OCI-LY7 (cell line): ENCODE measurements at regions not wholly inside any gene's neighbourhood (a gene's known extent, or its start where the extent isn't known, plus 50 kb on each side); places are given as distances from the start of the nearest gene placed in this dataset.

ENCODE experiments used
- EZH2phosphoT487 ChIP-seq: fragments of 200-600 bp; sonication (generic); IDR thresholded peaks from 2 replicates; pipeline ENCODE4 v1.6.1; 2018; ENCODE audit warnings: low read depth, borderline replicate concordance, mild to moderate bottlenecking, mixed run types, antibody characterized with exemption, low read length, moderate library complexity, mixed read lengths
- TF ChIP-seq, protein P1 (sequence below): fragments of 200-600 bp; sonication (generic); conservative IDR thresholded peaks from 2 replicates; pipeline ENCODE4 v1.5.1; 2014; ENCODE audit warnings: mild to moderate bottlenecking, antibody characterized with exemption, low read length, moderate library complexity, mixed read lengths

DNA sequence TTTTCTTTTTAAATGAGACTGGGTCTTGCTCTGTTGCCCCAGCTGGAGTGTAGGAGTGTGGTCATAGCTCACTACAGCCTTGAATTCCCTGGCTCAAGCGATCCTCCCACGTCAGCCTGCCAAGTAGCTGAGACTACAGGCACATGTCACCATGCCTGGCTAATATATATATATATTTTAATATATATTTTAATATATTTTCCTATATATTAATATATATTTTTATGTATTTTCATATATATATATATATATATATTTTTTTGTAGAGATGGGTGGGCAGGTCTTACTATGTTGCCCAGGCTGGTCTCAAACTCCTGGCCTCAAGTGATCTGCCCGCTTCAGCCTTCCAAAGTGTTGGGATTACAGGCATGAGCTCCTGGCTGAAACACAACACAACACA is 144.5 kb upstream of the GATA6 start:
- TF ChIP-seq, protein P1, sequence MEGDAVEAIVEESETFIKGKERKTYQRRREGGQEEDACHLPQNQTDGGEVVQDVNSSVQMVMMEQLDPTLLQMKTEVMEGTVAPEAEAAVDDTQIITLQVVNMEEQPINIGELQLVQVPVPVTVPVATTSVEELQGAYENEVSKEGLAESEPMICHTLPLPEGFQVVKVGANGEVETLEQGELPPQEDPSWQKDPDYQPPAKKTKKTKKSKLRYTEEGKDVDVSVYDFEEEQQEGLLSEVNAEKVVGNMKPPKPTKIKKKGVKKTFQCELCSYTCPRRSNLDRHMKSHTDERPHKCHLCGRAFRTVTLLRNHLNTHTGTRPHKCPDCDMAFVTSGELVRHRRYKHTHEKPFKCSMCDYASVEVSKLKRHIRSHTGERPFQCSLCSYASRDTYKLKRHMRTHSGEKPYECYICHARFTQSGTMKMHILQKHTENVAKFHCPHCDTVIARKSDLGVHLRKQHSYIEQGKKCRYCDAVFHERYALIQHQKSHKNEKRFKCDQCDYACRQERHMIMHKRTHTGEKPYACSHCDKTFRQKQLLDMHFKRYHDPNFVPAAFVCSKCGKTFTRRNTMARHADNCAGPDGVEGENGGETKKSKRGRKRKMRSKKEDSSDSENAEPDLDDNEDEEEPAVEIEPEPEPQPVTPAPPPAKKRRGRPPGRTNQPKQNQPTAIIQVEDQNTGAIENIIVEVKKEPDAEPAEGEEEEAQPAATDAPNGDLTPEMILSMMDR, result no peak
- no peak for TF ChIP-seq EZH2phosphoT487
